ENCODE measurements at regions not wholly inside any gene's neighbourhood (a gene's known extent, or its start where the extent isn't known, plus 50 kb on each side); places are given as distances from the start of the nearest gene placed in this dataset.

DNA sequence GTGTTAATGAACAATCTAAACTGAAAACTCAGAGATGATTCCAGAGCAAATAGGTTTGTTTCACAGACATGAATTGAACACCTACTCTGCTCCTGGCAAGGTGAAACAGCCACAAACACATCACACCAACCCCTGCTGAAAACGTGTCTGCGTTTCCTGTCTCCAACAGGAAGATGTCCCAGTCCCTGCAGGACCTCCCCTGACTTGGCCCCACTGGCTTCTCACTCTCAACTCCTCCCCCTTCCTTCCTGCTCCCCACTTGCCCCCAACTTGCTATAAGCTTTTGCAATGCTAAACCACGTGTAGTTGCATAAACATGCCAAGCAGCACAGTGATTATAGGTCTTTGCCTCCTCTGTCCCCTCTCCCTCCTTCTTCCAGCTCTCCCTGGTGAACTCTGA, 567.6 kb downstream of the BCL11B start:
- no peak for DNase-seq

DNA sequence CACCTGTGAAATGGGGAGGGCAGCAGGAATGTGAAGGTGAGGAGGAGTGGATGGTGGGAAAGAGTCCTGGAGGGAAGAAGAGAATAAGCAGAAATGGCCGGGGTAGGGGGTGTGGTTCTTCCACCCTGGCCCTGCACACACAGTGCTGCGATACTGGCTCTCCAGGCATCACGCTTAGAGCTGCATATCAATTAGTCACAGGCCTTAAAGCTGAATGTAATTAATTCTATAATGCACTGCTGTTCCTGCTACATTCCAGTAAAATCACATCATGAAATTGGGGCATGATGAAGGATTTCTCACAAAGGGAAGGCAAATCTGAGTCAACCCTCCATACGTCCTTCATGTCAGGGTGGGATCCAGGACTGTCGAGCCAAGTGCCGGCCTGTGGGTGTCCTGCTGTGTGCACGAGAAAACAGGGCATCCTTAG, 566.1 kb downstream of the BCL11B start:
- no peak for DNase-seq

DNA sequence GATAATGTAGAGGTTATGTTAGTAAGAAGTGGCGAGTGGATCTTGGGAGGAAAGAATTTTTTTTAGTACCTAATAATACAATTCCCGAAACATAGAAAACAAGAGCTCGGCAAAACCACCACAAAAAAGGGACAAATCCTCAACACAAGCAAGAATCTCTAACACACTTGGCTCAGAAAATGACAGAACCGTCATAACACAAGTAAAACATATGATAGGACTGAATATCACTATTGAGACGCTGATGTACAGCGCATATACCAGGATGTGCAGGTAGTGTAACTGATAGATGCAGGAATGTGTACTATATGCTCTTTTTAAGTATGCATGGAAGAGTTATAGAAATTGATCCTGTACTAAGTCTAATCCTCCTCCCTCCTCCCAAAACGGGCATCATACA, 564.5 kb downstream of the BCL11B start:
- no peak for DNase-seq

DNA sequence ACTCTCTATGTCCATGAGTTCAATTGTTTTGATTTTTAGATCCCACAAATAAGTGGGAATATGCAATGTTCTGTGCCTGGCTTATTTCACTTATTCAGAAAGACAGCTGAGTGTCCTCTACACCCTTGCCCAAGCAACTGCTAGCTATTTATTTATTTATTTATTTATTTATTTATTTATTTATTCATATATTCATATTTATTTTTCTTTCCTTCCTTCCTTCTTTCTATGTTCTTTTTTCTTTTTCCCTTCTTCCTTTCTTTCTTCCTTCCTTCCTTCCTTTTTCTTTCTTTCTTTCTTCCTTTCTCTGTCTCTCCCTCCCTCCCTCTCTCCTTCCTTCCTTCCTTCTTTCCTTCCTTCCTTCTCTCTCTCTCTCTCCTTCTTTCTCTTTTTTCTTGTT, 563.4 kb downstream of the BCL11B start:
- no peak for DNase-seq

DNA sequence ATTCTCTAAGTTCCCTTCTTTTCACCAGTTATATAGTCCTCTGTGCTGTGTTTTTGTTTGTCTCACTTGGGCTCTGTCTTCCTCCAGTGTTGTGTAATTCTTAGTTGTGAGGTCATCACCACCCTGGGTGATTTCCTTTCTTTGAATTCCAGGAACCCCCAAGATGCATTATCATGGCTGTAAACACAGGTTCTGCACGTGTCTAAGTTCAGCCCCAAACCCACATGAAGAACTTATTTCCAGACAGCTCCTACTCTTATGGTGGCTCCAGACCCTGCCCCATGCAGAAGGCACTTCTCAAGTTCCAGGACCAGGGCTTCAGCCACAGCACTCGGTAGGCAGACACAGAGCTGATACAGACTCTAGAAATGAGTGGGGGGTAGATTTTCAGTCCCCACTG, 560.5 kb downstream of the BCL11B start:
- no peak for DNase-seq

DNA sequence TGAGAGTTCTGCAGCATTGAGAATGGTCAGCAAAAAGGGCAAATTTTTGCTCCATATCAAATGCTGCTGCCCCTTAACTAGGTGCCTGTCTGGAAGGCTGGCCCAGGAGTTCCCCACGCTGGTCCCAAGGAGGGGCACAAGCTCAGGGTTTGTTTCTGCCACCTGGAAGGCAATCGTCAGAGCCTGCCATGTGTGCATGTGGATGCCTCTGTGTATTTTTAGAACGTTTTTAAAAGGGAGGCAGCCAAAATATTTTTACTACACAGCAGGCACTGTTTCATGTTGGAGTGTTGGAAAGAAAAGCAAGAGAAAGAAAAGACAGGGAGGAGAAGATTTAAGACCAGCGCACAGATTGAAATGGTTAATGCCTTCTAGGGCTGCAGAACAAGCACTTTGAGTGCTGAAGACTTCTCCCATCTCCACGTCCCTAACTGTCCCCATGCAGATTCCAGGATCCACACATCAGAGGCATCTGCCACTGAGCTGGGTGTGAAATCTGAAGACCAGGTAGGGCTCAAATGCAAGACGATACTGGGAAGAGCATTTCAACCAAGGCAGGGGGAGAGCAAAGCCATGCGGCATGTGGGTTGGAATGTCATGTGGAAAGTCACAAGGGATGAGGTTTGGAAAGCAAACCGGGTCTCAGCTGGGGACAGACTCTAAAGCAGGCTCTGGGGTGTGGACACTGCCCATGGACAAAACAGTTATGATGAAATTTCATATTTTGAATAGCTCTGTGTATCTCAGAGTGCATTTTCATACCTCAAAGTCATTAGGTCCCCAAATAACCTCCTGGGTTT, 557.2 kb downstream of the BCL11B start:
- no peak for DNase-seq

DNA sequence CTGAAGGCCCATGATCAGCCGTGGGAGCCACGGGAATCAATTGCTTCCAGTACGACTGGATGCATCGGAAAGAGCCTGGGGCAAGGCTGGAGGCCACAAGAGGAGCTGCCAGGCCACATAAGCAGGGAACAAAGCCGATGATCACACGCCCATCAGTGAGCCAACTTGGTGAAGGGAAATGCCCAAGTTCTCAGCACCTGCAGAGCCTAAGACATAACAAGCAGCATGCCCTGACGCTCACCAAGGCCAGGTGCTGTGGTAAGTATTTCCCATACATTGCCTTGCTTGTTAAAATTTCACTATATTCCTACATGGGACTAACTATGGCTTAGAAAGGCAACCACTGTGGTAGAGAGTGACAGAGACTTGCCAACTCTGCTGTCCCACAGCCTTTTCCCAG, 555.9 kb downstream of the BCL11B start:
- no peak for DNase-seq

DNA sequence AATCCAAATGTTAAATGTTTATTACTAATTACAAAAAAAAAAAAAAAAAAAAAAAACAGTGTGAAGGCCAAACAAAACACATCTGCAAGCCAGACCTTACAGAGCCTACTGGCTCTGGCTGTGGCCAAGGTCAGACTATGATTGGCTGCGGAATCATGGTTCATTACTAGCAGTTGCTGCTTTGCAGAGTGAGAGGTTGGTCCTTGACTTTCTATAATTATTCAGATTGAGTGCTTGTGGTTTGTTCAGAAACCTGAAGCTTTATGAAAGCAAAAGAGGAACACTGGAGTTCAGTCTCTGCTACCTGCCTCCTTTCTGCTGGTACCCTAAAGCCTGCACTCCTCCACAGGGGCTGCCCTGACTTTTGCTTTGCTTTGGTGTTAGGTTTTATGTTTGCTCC, 550.9 kb downstream of the BCL11B start:
- no peak for DNase-seq

DNA sequence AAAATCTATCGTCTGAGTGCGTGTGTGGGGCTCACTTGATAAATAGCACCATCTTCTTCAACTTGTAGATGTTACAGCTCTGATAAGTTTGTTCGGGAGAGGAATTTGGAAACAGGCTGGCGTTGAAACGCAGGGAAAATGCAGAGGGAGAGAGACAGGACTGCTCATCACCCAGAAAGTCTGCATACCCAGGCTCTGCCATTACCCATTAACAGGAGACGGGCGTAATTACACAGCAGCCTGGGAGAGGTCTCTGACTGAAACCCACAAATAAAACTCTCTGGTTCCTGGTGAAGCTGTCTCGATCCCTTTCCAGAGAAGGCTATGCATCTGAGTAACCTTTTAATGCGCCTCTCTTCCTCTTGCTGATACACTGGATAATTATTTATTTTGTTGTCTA, 547.3 kb downstream of the BCL11B start:
- no peak for DNase-seq

DNA sequence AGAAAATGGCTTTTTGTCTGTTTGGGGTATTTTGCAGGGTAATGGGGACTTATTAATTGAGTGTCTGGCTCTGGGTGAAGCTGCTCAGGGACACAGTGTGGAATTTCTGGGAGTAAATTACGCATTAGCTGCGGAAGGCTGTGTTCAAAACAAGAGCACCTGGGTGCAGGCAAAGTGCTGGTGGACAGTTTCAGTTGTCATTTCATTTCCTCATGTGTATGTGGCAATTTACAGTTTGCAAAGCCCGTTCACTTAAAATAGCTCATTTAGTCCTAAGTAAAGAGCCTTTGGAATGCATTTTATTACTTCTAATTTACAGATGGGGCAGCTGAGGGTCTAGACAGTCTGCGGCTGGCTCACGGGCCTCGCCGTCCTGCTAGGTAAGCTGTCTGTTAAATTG, 546.8 kb downstream of the BCL11B start:
- DNase-seq: no peak

DNA sequence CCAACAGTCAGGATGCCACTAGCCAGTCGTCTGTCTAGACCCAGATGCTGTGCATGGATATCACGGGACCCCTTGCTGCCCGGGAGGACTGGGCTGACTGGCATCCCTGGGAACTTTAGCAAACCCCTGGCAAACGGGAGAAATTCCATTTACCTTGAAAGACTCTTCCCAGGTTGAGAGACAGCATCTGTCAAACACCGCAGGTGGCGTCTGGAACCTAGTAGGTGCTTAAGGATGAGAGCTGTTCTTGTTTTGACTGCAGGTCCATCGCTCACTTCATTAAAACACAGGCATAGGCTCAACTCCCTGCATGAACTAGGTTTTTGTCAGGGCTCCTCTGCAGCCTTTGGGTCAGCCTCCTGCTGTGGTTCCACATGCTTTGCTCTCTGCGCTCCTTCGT, 546.3 kb downstream of the BCL11B start:
- DNase-seq: no peak

DNA sequence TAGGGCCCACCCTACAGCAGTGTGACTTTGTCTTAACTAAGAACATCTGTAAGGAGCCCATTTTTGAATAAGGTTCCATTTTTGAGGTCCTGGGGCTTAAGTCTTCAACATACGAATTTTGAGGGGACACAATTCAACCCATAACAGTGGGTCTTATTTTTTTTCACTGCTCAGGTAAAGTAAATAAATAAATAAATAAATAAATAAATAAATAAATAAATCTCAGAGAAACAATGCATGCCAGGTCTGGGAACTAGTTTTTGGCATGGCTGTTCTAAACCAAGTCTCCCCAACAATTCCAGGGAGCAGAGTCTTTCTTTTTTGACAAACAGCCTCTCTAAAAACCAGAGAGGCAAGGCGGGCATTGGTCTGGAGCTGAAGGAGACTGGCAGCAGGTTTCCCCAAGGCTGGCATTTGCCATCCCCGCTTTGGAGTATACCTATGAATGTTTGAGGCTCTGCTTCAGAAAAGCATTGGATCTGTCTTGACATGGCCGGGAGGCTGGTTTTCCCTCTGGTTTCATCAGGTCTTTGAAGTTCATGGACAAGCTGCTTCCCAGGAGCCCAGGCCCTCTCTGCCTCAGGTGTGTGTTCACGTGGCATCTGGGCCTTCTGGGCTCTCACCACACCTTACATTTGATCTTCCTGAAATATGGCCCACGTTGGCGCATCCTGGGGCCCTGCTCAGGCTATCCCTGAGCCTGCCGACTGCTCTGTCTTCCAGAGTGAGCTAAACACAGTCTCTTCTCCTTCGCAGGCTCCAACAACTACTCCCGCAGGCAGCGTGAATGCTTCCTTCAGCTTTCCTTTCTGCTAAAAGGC, 545.2 kb downstream of the BCL11B start:
- DNase-seq: no peak

DNA sequence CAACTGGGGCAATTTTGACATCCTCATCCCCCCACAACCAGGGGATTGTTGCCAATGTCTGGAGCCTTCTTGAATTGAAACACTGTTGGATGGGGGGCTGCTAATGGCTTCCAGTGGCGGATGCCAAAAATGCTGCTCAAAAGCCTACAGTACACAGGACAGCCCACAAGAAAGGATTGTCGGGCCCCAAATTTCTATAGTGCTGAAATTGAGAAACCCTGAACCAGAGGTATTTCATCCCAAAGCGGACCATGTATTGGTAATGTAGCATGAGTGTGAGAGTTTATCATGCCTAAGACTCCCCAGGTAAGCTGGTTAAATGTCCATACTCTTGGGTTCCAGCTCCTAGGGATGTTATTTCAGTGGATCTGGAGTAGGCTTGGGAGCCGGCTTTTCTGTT, 544.0 kb downstream of the BCL11B start:
- DNase-seq: no peak

DNA sequence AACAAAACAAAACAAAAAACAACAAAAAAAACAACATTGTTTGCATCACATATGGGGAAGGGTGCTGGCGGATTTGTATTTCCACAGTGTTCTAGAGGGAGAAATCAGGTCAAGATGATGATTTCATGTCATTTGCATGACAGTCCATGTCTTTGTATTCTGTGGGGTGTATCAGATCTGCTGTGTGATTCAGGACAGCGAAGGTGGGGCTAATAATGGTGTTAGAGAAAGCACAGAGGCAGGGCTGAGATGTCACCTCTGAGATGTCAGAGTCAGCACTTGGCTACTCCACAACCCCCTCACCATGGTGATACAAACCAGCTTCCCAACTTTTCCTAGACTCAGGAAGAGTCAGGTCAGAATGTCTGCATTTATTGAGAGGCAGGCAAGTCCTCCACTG, 543.2 kb downstream of the BCL11B start:
- no peak for DNase-seq

DNA sequence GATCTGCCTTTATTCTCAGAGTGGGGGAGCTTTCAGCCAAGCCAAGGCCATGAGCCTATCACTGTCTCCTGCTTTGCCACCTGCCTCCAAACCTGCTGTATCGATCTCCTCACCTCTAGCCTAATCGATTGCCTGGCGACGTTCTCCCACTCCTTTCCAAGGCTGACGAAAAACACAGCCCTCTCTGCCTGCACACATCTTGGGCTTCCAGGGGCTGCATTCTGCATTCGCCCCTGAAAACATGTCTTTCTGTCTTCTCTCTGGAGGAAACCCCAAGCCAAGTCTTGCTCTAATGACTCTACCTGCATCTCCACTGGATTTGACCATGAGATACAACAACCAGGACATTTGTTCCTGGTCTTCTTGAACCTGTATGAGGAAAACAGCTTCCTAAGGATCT, 540.7 kb downstream of the BCL11B start:
- DNase-seq: no peak

DNA sequence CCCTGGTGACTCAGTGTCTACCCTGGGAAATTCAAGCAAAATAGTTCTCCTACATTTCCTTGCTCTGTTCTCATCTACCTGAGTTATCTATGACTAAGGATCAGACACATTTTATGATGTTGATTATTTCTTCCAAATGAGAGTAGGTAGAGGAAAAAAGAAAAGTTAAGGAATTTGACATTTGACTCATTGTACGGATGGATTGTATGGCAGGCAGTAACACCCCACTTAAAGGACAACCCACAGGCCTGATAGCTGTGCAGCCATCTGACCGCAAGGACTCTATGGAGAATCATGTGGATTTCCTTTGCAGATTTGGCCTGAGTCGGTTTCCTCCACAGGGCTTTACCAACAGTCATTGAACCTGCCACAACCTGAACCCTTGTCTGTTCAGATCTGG, 540.3 kb downstream of the BCL11B start:
- no peak for DNase-seq

DNA sequence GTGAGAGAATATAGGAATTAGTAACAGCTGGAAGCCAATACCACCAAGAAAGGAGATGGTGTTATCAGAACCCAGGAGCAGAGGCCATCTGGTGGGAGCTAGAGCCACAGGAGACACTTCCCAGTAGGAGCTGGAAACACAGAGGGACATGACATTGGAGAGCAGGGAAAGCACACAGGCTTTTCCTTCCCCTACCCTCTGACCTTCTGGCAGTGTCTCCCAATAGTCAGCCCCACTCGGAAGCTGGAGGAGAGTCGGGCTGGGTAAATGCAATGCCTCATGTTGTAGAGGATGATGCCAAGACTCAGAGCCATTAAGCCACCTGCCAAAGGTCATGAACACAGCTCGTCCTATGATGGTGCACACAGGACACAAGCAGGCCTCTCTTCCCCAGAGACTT, 538.5 kb downstream of the BCL11B start:
- DNase-seq: no peak

DNA sequence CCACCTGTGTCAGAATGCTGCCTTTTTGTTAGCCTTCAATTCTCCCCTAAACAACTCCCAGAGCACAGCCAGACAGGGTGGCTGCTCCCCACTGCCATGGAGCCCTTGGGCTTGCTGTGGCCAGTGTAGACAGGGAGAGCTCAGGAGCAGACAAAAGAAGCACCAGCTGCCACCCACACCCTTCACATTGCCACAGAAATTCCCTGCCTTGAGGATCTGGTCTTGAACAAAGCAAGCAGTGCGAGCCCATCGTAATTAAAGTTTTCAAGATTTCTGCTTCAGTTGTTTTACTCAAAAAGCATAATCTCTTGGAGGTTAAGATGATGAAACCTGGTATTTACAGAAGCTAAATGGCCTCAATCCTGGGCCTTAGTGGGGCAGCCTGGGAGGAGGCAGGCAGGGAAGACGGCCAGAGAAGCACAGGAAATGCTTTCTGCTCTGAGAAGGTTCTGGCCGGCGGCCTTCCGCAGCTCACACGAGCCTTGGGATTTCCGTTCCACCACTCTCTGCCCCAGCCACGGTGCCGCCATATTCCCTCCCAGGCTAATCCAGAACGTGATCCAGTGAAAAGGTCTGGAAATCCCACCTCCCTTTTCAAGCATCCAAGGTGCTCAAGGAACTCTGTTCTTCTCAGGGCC, 535.2 kb downstream of the BCL11B start:
- DNase-seq: no peak

DNA sequence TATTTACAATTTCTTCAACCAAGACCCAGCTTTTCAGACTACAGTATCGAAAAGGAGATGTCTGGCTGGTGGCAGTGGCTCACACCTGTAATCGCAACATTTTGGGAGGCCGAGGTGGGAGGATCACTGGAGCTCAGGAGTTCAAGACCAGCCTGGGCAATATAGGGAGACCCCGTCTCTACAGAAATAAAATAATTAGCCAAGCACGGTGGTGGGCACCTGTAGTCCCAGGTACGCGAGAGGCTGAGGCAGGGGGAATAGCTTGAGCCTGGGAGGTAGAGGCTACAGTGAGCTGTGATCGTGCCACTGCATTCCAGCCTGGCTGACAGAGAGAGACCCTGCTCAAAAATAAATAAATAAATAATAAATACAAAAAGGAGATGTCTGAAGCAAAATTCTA, 530.5 kb downstream of the BCL11B start:
- DNase-seq: no peak

DNA sequence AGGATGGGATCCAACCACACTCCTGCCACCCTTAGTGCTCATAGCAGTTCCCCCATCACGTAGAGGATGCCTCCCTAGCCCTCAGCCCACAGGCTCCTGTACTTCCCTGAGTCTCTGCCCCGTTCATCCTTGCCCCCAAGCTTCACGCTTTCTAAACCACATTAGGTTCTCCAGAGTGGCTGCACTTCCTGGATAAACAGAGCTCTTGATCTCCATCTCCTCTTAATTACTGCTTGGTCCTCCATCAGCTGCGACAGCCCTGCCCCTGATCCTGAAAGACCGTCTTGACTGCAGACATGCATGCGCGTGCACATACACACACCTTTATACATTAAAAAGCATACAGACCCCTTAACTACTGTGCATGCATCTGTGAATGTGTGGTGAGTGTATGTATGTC, 530.0 kb downstream of the BCL11B start:
- no peak for DNase-seq

DNA sequence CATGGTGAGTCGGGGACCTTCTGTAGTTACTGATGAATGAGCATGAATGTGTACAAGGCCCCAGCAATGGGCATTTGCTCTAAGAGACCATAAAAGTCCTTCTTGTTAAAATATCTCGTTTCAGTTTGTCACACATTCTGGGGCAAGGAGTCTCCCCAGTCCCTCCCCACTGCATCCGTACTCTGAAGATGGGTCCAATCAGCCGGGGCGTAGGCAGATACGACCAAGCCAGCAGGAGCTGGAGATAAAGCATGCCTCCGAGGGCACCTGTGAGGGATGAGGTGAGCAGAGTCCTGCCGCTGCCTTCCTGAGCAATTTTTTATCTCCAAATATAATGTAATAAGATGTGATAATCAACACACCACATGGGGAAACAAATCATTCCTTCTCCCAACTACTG, 528.5 kb downstream of the BCL11B start:
- DNase-seq: no peak

DNA sequence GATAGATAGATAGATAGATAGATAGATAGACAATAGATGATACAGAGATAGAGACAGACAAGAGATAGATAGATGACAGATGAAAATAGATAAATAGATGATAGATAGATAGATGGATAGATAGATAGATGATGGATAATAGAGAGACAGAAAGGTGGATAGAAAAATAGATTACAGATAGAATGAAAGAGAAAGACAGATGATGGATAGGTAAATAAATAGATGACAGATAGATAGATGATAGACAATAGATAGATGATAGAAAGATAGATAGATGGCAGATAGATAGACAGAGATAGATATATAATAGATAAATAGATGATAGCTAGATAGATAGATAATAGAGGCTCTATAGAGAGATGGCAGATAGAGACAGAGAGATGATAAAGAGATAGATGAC, 523.0 kb downstream of the BCL11B start:
- DNase-seq: no peak

DNA sequence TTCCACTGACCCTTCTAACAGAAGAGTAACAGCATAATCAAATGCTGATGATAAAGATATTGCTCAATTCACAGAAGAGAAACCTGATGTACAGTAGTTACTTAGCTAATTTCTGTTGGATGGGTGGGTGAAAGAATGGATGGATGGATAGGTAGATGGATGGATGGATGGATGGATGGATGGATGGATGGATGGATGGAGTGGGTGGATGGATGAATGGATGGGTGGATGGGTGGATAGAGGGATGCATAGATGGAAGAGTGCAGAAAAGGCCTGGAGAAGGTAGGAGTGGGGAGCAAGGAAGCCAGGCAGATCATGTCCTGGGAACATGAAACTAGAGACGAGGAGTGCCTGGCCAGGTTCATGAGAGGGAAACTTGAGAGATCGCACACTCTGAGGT, 520.9 kb downstream of the BCL11B start:
- no peak for DNase-seq

DNA sequence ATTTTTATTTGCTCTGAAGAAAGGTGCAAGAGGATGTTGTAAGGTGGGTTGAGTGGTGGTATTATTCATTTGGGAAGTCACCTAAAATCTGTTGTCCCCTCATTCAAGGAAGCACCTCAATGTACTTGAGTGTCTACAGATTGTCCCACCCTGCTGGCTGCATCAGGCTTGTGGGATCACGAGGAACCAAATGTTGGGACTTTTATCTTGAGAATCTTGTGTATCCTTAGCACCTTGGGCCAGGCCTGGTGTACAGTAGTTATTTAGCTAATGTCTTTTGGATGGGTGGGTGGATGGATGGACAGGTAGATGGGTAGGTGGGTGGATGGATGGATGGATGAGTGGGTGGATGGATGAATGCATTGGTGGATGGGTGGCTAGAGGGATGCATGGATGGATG, 519.3 kb downstream of the BCL11B start:
- DNase-seq: no peak
